Endothelial cell of umbilical vein (primary cell): ENCODE measurements at regions not wholly inside any gene's neighbourhood (a gene's known extent, or its start where the extent isn't known, plus 50 kb on each side); places are given as distances from the start of the nearest gene placed in this dataset.

Experiments used
- CTCF ChIP-seq, 2 donors: IDR thresholded peaks; 1 replicate in 1 of 2; 2 replicates in 1 of 2; pipeline ENCODE4 v1.5.1; 2011; ENCODE audit warnings: low read length in 2 of 2, mild to moderate bottlenecking in 2 of 2, moderate library complexity in 2 of 2, control low read depth in 1 of 2, inconsistent platforms in 1 of 2, low read depth in 1 of 2; ENCODE audit not compliant: insufficient read depth in 1 of 2; ENCODE audit errors: extremely low read depth in 1 of 2
- EZH2 ChIP-seq: IDR thresholded peaks from 2 replicates; pipeline ENCODE4 v1.6.1; 2012; ENCODE audit warnings: borderline replicate concordance, low read depth, mild to moderate bottlenecking, moderate library complexity, low read length, inconsistent platforms; ENCODE audit not compliant: severe bottlenecking
- FOS ChIP-seq: IDR thresholded peaks from 2 replicates; pipeline ENCODE4 v1.6.1; 2011; ENCODE audit warnings: mild to moderate bottlenecking, low read length, moderate library complexity, borderline replicate concordance; ENCODE audit not compliant: insufficient read depth
- GATA2 ChIP-seq: IDR thresholded peaks from 2 replicates; pipeline ENCODE4 v1.7.0; 2011; ENCODE audit warnings: low read depth, mild to moderate bottlenecking, moderate library complexity, mixed read lengths, low read length; ENCODE audit not compliant: insufficient read length, insufficient read depth
- JUN ChIP-seq: IDR thresholded peaks from 2 replicates; pipeline ENCODE4 v1.6.1; 2011; ENCODE audit warnings: borderline replicate concordance, low read depth; ENCODE audit not compliant: insufficient read length, insufficient read depth
- MYC ChIP-seq: IDR thresholded peaks from one replicate; pipeline ENCODE4 v1.6.1; 2011; ENCODE audit warnings: mild to moderate bottlenecking, low read depth, low read length
- POLR2A ChIP-seq: IDR thresholded peaks from 2 replicates; pipeline ENCODE4 v1.6.1; 2012; ENCODE audit warnings: low read depth, mild to moderate bottlenecking, control low read depth, low read length
- POLR2AphosphoS5 ChIP-seq: IDR thresholded peaks from 2 replicates; pipeline ENCODE4 v1.6.1; 2012; ENCODE audit warnings: low read depth, mild to moderate bottlenecking, control low read depth, low read length, moderate library complexity; ENCODE audit not compliant: insufficient read depth
- TF ChIP-seq, protein P1 (sequence below): IDR thresholded peaks from 2 replicates; pipeline ENCODE4 v1.6.1; 2011; ENCODE audit not compliant: insufficient read depth, insufficient read length

GRCh38 chr4:28883211-28883610 is 1837.0 kb upstream of the PCDH7 start:
- TF ChIP-seq CTCF (IDR thresholded peaks at IDR 0.05; ENCODE audit: extremely low read depth in 1 of 2, insufficient read depth in 1 of 2, low read depth in 1 of 2, low read length in 2 of 2) (no peak), POLR2AphosphoS5 (no peak), MYC (no peak), POLR2A (no peak), EZH2 (no peak), GATA2 (no peak), FOS (no peak), JUN (no peak)
- TF ChIP-seq, protein P1, sequence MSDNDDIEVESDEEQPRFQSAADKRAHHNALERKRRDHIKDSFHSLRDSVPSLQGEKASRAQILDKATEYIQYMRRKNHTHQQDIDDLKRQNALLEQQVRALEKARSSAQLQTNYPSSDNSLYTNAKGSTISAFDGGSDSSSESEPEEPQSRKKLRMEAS, result no peak
